ENCODE measurements at regions not wholly inside any gene's neighbourhood (a gene's known extent, or its start where the extent isn't known, plus 50 kb on each side); places are given as distances from the start of the nearest gene placed in this dataset.
"Not testable (repeated sequence)": the region's sequence is repeated elsewhere in the genome, so short reads cannot be mapped to it uniquely, and the experiment has no call there.

- POLR2A ChIA-PET: no interaction called here
- FAIRE-seq (no peak), ATAC-seq (no peak), DNase-seq (ENCODE audit: low read depth in 1 of 2, low spot score in 1 of 2) (no peak)
- 85% methylated on average over 2 of the region's 2 CpGs for whole genome bisulfite sequencing (ENCODE audit: missing lambda C conversion rate)
- H3K4me1 ChIP-seq: no peaks in the 10 kb centered on the region
- H3K9me3 ChIP-seq: no peaks in the 10 kb centered on the region
- H3K27ac ChIP-seq: no peak overlapping the region
- CTCF ChIA-PET: no interaction called here
- no peak overlapping the region for H3K4me3 ChIP-seq
- TF ChIP-seq ZSCAN20 (CRISPR knock-in tag; IDR thresholded peaks at IDR 0.05) (no peak), CHD4 (IDR thresholded peaks at IDR 0.05; ENCODE audit: borderline replicate concordance) (no peak)
- no peak overlapping the region for H3K4me2 ChIP-seq
Measured at GRCh38 chr4:134915355-134915754, 713.8 kb upstream of the PABPC4L start.

- DNase-seq (ENCODE audit: low read depth in 1 of 2, low spot score in 1 of 2); H3K27ac ChIP-seq; H3K4me2 ChIP-seq; H3K4me1 ChIP-seq; CTCF ChIA-PET; H3K9me3 ChIP-seq; H3K4me3 ChIP-seq; POLR2A ChIA-PET; ATAC-seq; FAIRE-seq: not testable (repeated sequence)
- WGBS (ENCODE audit: missing lambda C conversion rate): 33% methylated on average over 7 of the region's 7 CpGs
Measured at GRCh38 chr4:134914250-134914649, 712.7 kb upstream of the PABPC4L start.

GRCh38 chr4:134911941-134912340 lies 710.4 kb upstream of the PABPC4L start:
- Histone ChIP-seq H3K4me2 (no peak overlapping the region), H3K9me3 (no peaks in the 10 kb centered on the region), H3K27ac (no peak overlapping the region), H3K4me3 (no peak overlapping the region), H3K4me1 (no peaks in the 10 kb centered on the region)
- ATAC-seq (no peak), FAIRE-seq (no peak), DNase-seq (ENCODE audit: low read depth in 1 of 2, low spot score in 1 of 2) (no peak)
- no peak for TF ChIP-seq HOXB13 (CRISPR knock-in tag; IDR thresholded peaks at IDR 0.05; ENCODE audit: low read depth)
- no peak for TF ChIP-seq BCL3 (IDR thresholded peaks at IDR 0.05)
- TF ChIP-seq NR3C1 (IDR thresholded peaks at IDR 0.05): no peak
- no peak for TF ChIP-seq PBX3 (IDR thresholded peaks at IDR 0.05)
- TF ChIP-seq PHF8 (IDR thresholded peaks at IDR 0.05; ENCODE audit: borderline replicate concordance, low read depth): no peak
- TF ChIP-seq RARB (CRISPR knock-in tag; IDR thresholded peaks at IDR 0.05): no peak
- TF ChIP-seq SREBF2 (IDR thresholded peaks at IDR 0.05): no peak
- no peak for TF ChIP-seq ZNF302 (CRISPR knock-in tag; IDR thresholded peaks at IDR 0.05)
- no peak for TF ChIP-seq EP300 (IDR thresholded peaks at IDR 0.05)
- no peak for TF ChIP-seq CTCF (IDR thresholded peaks at IDR 0.05)
- no peak for TF ChIP-seq CHD4 (IDR thresholded peaks at IDR 0.05; ENCODE audit: borderline replicate concordance)
- TF ChIP-seq EHF (CRISPR knock-in tag; IDR thresholded peaks at IDR 0.05): no peak
- TF ChIP-seq CBX2 (IDR thresholded peaks at IDR 0.05; ENCODE audit: borderline replicate concordance, low read depth): no peak
- TF ChIP-seq EHMT2 (IDR thresholded peaks at IDR 0.05; ENCODE audit: low read depth): no peak
- CTCF ChIA-PET: no interaction called here
- POLR2A ChIA-PET: no interaction called here
- 35% methylated on average over 2 of the region's 2 CpGs for WGBS (ENCODE audit: missing lambda C conversion rate)

- H3K4me3 ChIP-seq: no peak overlapping the region
- 11% methylated on average over 2 of the region's 2 CpGs for WGBS (ENCODE audit: missing lambda C conversion rate)
- FAIRE-seq (no peak), ATAC-seq (peak; percentile 50 to 54; a peak in 2 of 6 replicates), DNase-seq (ENCODE audit: low read depth in 1 of 2, low spot score in 1 of 2) (peak in 1 of 2 experiments; percentile 10)
- no peaks in the 10 kb centered on the region for H3K4me1 ChIP-seq
- POLR2A ChIA-PET: no interaction called here
- no peak overlapping the region for H3K27ac ChIP-seq
- CTCF ChIA-PET: interaction anchor here (0.5 to 1.0 kb wide), 3 partner anchors 13 to 1753 kb away, joined by 3 to 5 read pairs (median 3); no protein-coding TSS in a partner anchor
- H3K4me2 ChIP-seq: no peak overlapping the region
- H3K9me3 ChIP-seq: no peaks in the 10 kb centered on the region
- no peak for TF ChIP-seq JUN (IDR thresholded peaks at IDR 0.05)
- no peak for TF ChIP-seq E2F6 (IDR thresholded peaks at IDR 0.05; ENCODE audit: borderline replicate concordance, low read depth)
- TF ChIP-seq HES2 (IDR thresholded peaks at IDR 0.05): no peak
- no peak for TF ChIP-seq EP300 (IDR thresholded peaks at IDR 0.05)
- TF ChIP-seq CTCF (IDR thresholded peaks at IDR 0.05): peak; percentile 32
- TF ChIP-seq BCL3 (IDR thresholded peaks at IDR 0.05): no peak
- TF ChIP-seq ZFP36 (IDR thresholded peaks at IDR 0.05; ENCODE audit: borderline replicate concordance, partially characterized antibody): no peak
- TF ChIP-seq EHF (CRISPR knock-in tag; IDR thresholded peaks at IDR 0.05): no peak
- TF ChIP-seq CHD2 (IDR thresholded peaks at IDR 0.05; ENCODE audit: low read length, partially characterized antibody): no peak
Measured at GRCh38 chr4:134906404-134907023, 704.9 kb upstream of the PABPC4L start.

Data from A549 (cell line).